Neural progenitor cell (in vitro differentiated cells): ENCODE measurements at regions not wholly inside any gene's neighbourhood (a gene's known extent, or its start where the extent isn't known, plus 50 kb on each side); places are given as distances from the start of the nearest gene placed in this dataset.
"Not testable (repeated sequence)": the region's sequence is repeated elsewhere in the genome, so short reads cannot be mapped to it uniquely, and the experiment has no call there.

ENCODE experiments used
- DNase-seq: peaks from one replicate; pipeline ENCODE4 v3.0.0-alpha.2; 2016; ENCODE audit warnings: low spot score
- H2AFZ ChIP-seq: fragments of 200-600 bp; sonication (generic); replicated peaks from 2 replicates; pipeline ENCODE4 v1.6.1; 2016; ENCODE audit warnings: antibody characterized with exemption
- H3F3A ChIP-seq: fragments of 200-600 bp; sonication (generic); 2 replicates; pipeline ENCODE4 v1.6.1; 2016; ENCODE audit warnings: antibody characterized with exemption, low read depth
- H3K27ac ChIP-seq: fragments of 200-600 bp; sonication (generic); 2 replicates; pipeline ENCODE4 v1.5.1; 2016; ENCODE audit warnings: mild to moderate bottlenecking
- H3K27me3 ChIP-seq: fragments of 200-600 bp; sonication (generic); 2 replicates; pipeline ENCODE4 v1.6.1; 2016; ENCODE audit warnings: mild to moderate bottlenecking, moderate library complexity
- H3K36me3 ChIP-seq: fragments of 200-600 bp; sonication (generic); 2 replicates; pipeline ENCODE4 v1.5.1; 2016
- H3K4me1 ChIP-seq: fragments of 200-600 bp; sonication (generic); 2 replicates; pipeline ENCODE4 v1.6.1; 2016; ENCODE audit warnings: mixed run types
- H3K4me2 ChIP-seq: fragments of 200-600 bp; sonication (generic); 2 replicates; pipeline ENCODE4 v1.6.1; 2016
- H3K4me3 ChIP-seq: fragments of 200-600 bp; sonication (generic); 2 replicates; pipeline ENCODE4 v1.5.1; 2016
- H3K79me2 ChIP-seq: fragments of 200-600 bp; sonication (generic); 2 replicates; pipeline ENCODE4 v1.6.1; 2016; ENCODE audit warnings: low read depth
- H3K9ac ChIP-seq: fragments of 200-600 bp; sonication (generic); 2 replicates; pipeline ENCODE4 v1.6.1; 2016
- H3K9me3 ChIP-seq: fragments of 200-600 bp; sonication (generic); 2 replicates; pipeline ENCODE4 v1.5.1; 2016; ENCODE audit warnings: low read depth
- H4K20me1 ChIP-seq: fragments of 200-600 bp; sonication (generic); 2 replicates; pipeline ENCODE4 v1.6.1; 2016; ENCODE audit warnings: low read depth
- H3K27ac Mint-ChIP-seq: 3 replicates; pipeline ENCODE4 v1.8.0; 2021; ENCODE audit warnings: mixed read lengths
- H3K27me3 Mint-ChIP-seq: 2 replicates; pipeline ENCODE4 v1.8.0; 2022; ENCODE audit warnings: low read depth, mild to moderate bottlenecking, inconsistent platforms, moderate library complexity, mixed read lengths; ENCODE audit not compliant: insufficient read depth
- H3K36me3 Mint-ChIP-seq: 3 replicates; pipeline ENCODE4 v1.8.0; 2021; ENCODE audit warnings: mixed read lengths
- H3K4me1 Mint-ChIP-seq: 3 replicates; pipeline ENCODE4 v1.8.0; 2021; ENCODE audit warnings: mixed read lengths
- H3K4me3 Mint-ChIP-seq: 3 replicates; pipeline ENCODE4 v1.8.0; 2021; ENCODE audit warnings: mild to moderate bottlenecking, moderate library complexity, mixed read lengths
- H3K9me3 Mint-ChIP-seq: 3 replicates; pipeline ENCODE4 v1.8.0; 2020; ENCODE audit warnings: mixed read lengths
- CTCF ChIP-seq: fragments of 200-600 bp; sonication (generic); IDR thresholded peaks from 2 replicates; pipeline ENCODE4 v1.5.1; 2017; ENCODE audit warnings: antibody characterized with exemption, mild to moderate bottlenecking
- EZH2 ChIP-seq: fragments of 200-600 bp; sonication (generic); IDR thresholded peaks from 2 replicates; pipeline ENCODE4 v1.6.1; 2017; ENCODE audit warnings: antibody characterized with exemption, mild to moderate bottlenecking, moderate library complexity
- EZH2phosphoT487 ChIP-seq: fragments of 200-600 bp; sonication (generic); IDR thresholded peaks from 2 replicates; pipeline ENCODE4 v1.6.1; 2017; ENCODE audit warnings: antibody characterized with exemption

GRCh38 chr21:35810431-35810970 lies 249.8 kb downstream of the SETD4 start:
- Histone ChIP-seq H3K27ac (no peak overlapping the region), H3K9ac (no peak overlapping the region), H4K20me1 (no peaks in the 10 kb centered on the region), H3K4me2 (no peak overlapping the region), H3K36me3 (no peaks in the 10 kb centered on the region), H3K9me3 (no peaks in the 10 kb centered on the region), H3K4me3 (no peak overlapping the region), H3F3A (no peaks in the 10 kb centered on the region), H2AFZ (no peak overlapping the region), H3K27me3 (no peaks in the 10 kb centered on the region), H3K79me2 (no peaks in the 10 kb centered on the region), H3K4me1 (no peaks in the 10 kb centered on the region)
- TF ChIP-seq EZH2phosphoT487: no peak
- TF ChIP-seq CTCF: no peak
- TF ChIP-seq EZH2: no peak
- no peak overlapping the region for H3K27ac Mint-ChIP-seq
- peaks cover 2% of the 10 kb centered on the region for H3K27me3 Mint-ChIP-seq
- H3K4me1 Mint-ChIP-seq: peaks cover 14% of the 10 kb centered on the region
- H3K36me3 Mint-ChIP-seq: no peaks in the 10 kb centered on the region
- H3K9me3 Mint-ChIP-seq: peaks cover 5% of the 10 kb centered on the region
- H3K4me3 Mint-ChIP-seq: no peak overlapping the region
- no peak for DNase-seq

- H2AFZ ChIP-seq: no peak overlapping the region
- H3K9ac ChIP-seq: no peak overlapping the region
- no peak overlapping the region for H3K27ac ChIP-seq
- H3K36me3 Mint-ChIP-seq: no peaks in the 10 kb centered on the region
- H3K4me1 ChIP-seq: no peaks in the 10 kb centered on the region
- H3K79me2 ChIP-seq: no peaks in the 10 kb centered on the region
- peaks cover 2% of the 10 kb centered on the region for H3K4me1 Mint-ChIP-seq
- H4K20me1 ChIP-seq: no peaks in the 10 kb centered on the region
- H3K27me3 ChIP-seq: no peaks in the 10 kb centered on the region
- H3F3A ChIP-seq: no peaks in the 10 kb centered on the region
- H3K4me3 Mint-ChIP-seq: no peak overlapping the region
- no peaks in the 10 kb centered on the region for H3K36me3 ChIP-seq
- H3K4me2 ChIP-seq: no peak overlapping the region
- no peak overlapping the region for H3K4me3 ChIP-seq
- TF ChIP-seq CTCF: no peak
- no peak for TF ChIP-seq EZH2phosphoT487
- no peak for TF ChIP-seq EZH2
- H3K27me3 Mint-ChIP-seq: peaks cover 5% of the 10 kb centered on the region
- H3K9me3 Mint-ChIP-seq: no peaks in the 10 kb centered on the region
- H3K9me3 ChIP-seq: no peaks in the 10 kb centered on the region
- H3K27ac Mint-ChIP-seq: no peak overlapping the region
- no peak for DNase-seq
These were observed 258.9 kb downstream of the SETD4 start for GRCh38 chr21:35801391-35801790.

GRCh38 chr21:35800796-35801385 lies 259.4 kb downstream of the SETD4 start:
- H4K20me1 ChIP-seq, H3K27ac ChIP-seq, H3K4me3 Mint-ChIP-seq, H2AFZ ChIP-seq, H3K4me2 ChIP-seq, H3K9me3 Mint-ChIP-seq, H3K27me3 Mint-ChIP-seq, H3K4me1 ChIP-seq, H3F3A ChIP-seq, H3K9me3 ChIP-seq, H3K79me2 ChIP-seq, H3K36me3 ChIP-seq, DNase-seq, H3K4me3 ChIP-seq, H3K9ac ChIP-seq, H3K27me3 ChIP-seq, H3K27ac Mint-ChIP-seq, H3K36me3 Mint-ChIP-seq, H3K4me1 Mint-ChIP-seq: not testable (repeated sequence)

- Histone ChIP-seq H3F3A (peaks cover 8% of the 10 kb centered on the region), H3K4me1 (peaks cover 10% of the 10 kb centered on the region), H2AFZ (no peak overlapping the region), H4K20me1 (no peaks in the 10 kb centered on the region), H3K9ac (no peak overlapping the region), H3K79me2 (no peaks in the 10 kb centered on the region), H3K4me2 (no peak overlapping the region), H3K27me3 (no peaks in the 10 kb centered on the region), H3K36me3 (no peaks in the 10 kb centered on the region), H3K4me3 (no peak overlapping the region), H3K9me3 (no peaks in the 10 kb centered on the region), H3K27ac (no peak overlapping the region)
- Mint-ChIP-seq H3K9me3 (no peaks in the 10 kb centered on the region), H3K27ac (no peak overlapping the region), H3K4me1 (peaks cover 8% of the 10 kb centered on the region), H3K4me3 (no peak overlapping the region), H3K36me3 (no peaks in the 10 kb centered on the region), H3K27me3 (peaks cover 9% of the 10 kb centered on the region)
- no peak for DNase-seq
- TF ChIP-seq EZH2 (no peak), EZH2phosphoT487 (no peak), CTCF (no peak)
These were observed 263.5 kb downstream of the SETD4 start for GRCh38 chr21:35796844-35797243.

- not testable (repeated sequence) for H3K36me3 Mint-ChIP-seq, H3K27me3 ChIP-seq, H3K27ac ChIP-seq, H3K4me3 Mint-ChIP-seq, H2AFZ ChIP-seq, H3K4me2 ChIP-seq, H3K27ac Mint-ChIP-seq, H3K9ac ChIP-seq, H3K9me3 ChIP-seq, H3K4me3 ChIP-seq, H3K9me3 Mint-ChIP-seq, H3K27me3 Mint-ChIP-seq, H4K20me1 ChIP-seq, H3K79me2 ChIP-seq, DNase-seq, H3K36me3 ChIP-seq
- peaks cover 10% of the 10 kb centered on the region for H3K4me1 Mint-ChIP-seq
- H3K4me1 ChIP-seq: peaks cover 16% of the 10 kb centered on the region
- H3F3A ChIP-seq: peaks cover 12% of the 10 kb centered on the region
These were observed 265.8 kb downstream of the SETD4 start for GRCh38 chr21:35794527-35794926.
